Activated CD8-positive, alpha-beta memory T cell treated with anti-CD3 and anti-CD28 coated beads, Interleukin-2, amount 50 U/mL, for 24 hours (primary cell): ENCODE measurements at regions not wholly inside any gene's neighbourhood (a gene's known extent, or its start where the extent isn't known, plus 50 kb on each side); places are given as distances from the start of the nearest gene placed in this dataset.
"Not testable (repeated sequence)": the region's sequence is repeated elsewhere in the genome, so short reads cannot be mapped to it uniquely, and the experiment has no call there.

ENCODE experiments used
- DNase-seq: peaks from one replicate; pipeline ENCODE4 v3.0.0-alpha.2; 2020; ENCODE audit errors: extremely low read depth

DNA sequence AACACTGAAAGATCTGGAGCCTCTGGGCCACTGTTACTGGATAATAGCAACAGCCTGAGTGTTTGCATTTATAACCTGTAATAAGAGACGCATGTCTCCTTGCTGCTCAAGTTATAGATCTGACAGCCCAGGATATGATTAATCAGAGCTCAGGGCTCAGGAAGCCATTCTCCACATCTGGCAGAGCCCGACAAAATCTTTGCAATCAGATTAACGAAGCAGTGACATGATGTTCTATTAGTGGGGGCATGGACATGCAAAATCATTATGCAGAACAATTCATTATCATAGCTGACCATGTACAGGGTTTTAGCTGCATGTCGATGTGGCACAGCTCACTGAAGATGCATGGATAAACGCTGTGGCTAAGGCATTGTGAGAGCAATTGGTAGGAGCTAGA, 730.3 kb downstream of the ZNF385D start:
- no peak for DNase-seq

DNA sequence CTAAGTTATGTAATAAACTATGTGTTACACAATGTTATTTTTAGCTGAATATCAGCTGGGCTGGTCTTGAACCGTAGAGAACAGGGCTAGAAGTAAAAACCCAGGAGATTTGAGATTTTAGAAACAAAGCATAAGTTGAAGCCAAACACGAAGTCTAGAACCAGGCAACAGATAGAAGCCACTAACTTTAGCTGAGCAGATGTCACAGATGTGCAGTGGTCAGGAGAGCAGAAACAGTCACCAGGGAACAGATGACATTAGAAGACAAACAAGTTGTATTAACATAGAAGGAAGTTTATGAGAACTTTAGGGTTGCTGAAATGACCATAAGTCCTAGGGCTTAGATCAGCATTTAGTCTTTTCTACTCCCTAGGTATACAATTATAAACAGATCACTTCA, 731.0 kb downstream of the ZNF385D start:
- DNase-seq = no peak

- no peak for DNase-seq
These were observed 733.7 kb downstream of the ZNF385D start for GRCh38 chr3:21017115-21017852.

- no peak for DNase-seq
These were observed 737.4 kb downstream of the ZNF385D start for GRCh38 chr3:21013566-21013965.

DNA sequence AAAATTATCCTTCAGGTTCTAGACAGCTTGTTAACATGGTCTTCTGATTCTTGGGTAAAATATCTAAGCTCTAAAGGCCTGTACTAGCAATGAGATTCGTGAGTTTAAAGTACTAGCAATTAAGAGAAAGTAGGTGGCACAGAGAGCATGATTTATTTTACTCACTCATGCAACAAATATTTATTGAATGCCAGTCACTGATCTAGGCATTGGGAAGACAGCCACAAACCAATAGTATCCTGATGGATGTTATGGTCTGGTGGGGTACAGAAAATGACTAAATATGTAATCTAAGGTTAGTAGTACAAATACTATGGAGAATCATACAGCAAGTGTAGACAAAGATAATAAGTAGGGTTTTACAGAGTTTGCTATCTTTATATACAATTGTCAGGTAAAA, 751.3 kb downstream of the ZNF385D start:
- no peak for DNase-seq

DNA sequence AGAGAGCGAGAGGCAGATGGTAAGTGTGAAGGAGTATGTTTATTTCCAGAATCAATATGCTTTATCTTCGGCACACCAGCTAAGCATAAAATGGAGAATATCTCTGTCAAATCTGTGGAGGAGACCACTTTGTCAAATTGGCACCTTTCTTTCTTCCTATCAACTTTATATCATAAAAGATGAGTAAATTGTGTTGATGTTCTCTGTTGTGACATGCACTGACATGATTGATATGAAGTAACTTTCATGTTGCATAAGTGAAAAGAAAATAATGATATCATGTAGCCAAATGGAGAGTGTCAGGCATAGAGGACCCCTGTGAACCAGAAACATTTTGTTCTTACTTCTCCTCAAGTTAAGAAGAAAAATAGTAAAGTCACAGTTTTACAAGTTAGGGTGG, 753.8 kb downstream of the ZNF385D start:
- no peak for DNase-seq

DNA sequence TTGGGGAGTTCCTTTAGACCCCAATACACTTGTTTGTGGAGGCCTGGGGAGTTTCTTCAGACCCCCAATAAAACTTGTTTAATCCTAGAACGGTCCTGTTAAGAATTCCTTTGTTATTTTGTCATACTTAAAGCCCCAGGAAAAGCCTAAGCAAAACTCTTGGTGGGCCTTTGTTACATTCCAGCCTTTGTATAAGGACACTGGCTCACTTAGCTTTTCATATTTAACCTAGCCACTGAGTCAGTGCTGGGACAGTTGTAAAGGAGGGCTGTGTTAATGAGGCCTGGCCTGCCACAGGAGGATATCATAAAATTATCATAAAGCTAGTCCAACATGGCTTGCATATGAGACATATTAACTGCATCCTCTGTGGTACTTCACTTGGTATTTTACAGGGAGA, 760.1 kb downstream of the ZNF385D start:
- no peak for DNase-seq

DNA sequence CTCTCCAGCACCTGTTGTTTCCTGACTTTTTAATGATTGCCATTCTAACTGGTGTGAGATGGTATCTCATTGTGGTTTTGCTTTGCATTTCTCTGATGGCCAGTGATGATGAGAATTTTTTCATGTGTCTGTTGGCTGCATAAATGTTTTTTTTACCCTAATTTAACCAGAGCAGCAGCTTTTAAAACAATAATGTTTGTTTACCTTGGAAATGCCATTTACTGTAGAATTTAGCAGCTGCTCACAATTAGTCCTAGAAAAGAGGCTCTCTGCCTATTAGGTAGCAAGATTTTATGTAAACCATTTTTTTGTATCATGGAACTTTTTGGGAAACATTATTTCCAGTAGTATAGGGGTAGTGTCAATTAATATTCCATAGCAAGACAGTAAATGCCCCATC, 761.4 kb downstream of the ZNF385D start:
- DNase-seq = not testable (repeated sequence)

GRCh38 chr3:20984594-20985205, 766.3 kb downstream of the ZNF385D start:
- DNase-seq = no peak

GRCh38 chr3:20975188-20975651, 775.8 kb downstream of the ZNF385D start:
- DNase-seq = no peak

GRCh38 chr3:20974396-20974795, 776.6 kb downstream of the ZNF385D start:
- no peak for DNase-seq

GRCh38 chr3:20970807-20971206, 780.2 kb downstream of the ZNF385D start:
- DNase-seq = not testable (repeated sequence)

DNA sequence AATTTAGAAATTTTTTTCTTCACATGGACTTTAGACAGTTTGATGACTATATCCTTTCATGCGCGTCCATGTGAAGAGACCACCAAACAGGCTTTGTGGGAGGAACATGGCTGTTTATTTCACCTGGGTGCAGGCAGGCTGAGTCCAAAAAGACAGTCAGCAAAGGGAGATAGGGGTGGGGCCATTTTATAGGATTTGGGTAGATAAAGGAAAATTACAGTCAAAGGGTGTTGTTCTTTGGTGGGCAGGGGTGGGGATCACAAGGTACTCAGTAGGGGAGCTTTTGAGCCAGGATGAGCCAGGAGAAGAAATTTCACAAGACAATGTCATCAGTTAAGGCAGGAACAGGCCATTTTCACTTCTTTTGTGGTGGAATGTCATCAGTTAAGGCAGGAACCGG, 781.5 kb upstream of the SGO1 start:
- DNase-seq = not testable (repeated sequence)

- DNase-seq = no peak
These were observed 772.2 kb upstream of the SGO1 start for GRCh38 chr3:20958161-20958560.

- DNase-seq = no peak
These were observed 759.9 kb upstream of the SGO1 start for GRCh38 chr3:20945892-20946291.

DNA sequence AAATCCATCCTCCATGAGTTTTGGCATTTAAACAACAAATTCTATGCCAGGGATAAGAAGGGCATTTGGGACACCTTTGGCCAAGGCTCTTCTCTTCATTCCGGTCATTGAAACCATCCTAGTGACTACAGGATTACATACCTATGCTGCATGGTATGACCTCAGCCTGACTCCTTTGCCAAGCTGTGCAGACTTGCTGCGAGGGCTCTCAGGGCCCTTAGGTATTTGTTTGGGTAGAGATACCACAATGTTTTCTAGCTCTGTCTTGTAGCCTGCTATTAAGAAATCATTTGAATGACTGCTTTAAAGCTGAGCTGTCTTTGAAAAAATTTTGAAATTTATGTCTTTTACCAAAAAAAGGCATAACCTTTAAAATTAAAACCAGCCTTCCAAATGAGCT, 749.8 kb upstream of the SGO1 start:
- DNase-seq = no peak

GRCh38 chr3:20931834-20932233, 745.8 kb upstream of the SGO1 start:
- no peak for DNase-seq

GRCh38 chr3:20930034-20930433, 744.0 kb upstream of the SGO1 start:
- DNase-seq = no peak

DNA sequence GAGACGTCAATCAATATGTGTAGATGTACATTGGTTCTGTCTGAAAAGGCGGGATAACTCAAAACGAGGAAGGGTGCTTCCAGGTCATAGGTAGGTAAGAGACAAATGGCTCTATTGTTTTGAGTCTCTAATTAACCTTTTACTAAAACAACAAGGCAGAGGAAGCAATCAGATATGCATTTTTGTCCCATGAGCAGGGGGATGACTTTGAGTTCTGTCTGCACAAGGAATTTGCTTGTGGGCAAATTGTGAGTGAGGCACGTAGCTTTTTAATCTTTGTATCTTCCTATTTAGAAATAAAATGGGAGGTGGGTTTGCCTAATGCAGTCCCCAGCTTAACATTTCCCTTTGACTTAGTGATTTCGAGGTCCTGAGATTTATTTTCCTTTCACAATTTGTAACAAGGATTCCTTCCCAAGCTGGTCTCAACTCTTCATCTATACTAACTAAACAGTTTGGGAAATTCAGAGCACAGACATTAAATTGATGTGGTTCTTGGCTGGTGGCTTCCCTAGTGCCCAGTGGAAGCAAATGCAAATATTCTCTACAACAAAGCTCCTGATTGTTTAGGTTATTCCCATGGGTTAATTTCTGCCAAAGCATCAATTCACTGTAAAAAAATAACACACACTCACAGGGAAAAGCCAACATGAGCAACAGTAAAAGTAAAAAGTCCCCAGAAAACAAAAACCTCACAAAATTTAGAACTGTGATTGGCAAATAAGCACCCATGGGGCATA, 738.8 kb upstream of the SGO1 start:
- no peak for DNase-seq

- DNase-seq = not testable (repeated sequence)
These were observed 735.1 kb upstream of the SGO1 start for GRCh38 chr3:20921112-20921511.

GRCh38 chr3:20916951-20917606, 731.1 kb upstream of the SGO1 start:
- DNase-seq = no peak

GRCh38 chr3:20914310-20914709, 728.3 kb upstream of the SGO1 start:
- DNase-seq = no peak
